Activated naive CD4-positive, alpha-beta T cell treated with anti-CD3 and anti-CD28 coated beads for 36 hours (primary cell): ENCODE measurements at regions not wholly inside any gene's neighbourhood (a gene's known extent, or its start where the extent isn't known, plus 50 kb on each side); places are given as distances from the start of the nearest gene placed in this dataset.

Experiments used
- CTCF ChIA-PET: fragments of 350-600 bp; sonication (Branson Sonifier 250); formaldehyde crosslinking; loops from one replicate; lab custom pipeline; 2021; ENCODE audit warnings: antibody characterized with exemption; lab: Charles Lee
- DNase-seq: peaks from one replicate; pipeline ENCODE4 v3.0.0-alpha.2; 2020
- H3K27ac Mint-ChIP-seq: one replicate; pipeline ENCODE4 v1.8.0; 2021; ENCODE audit warnings: mild to moderate bottlenecking, mixed read lengths
- H3K27me3 Mint-ChIP-seq: one replicate; pipeline ENCODE4 v1.8.0; 2021; ENCODE audit warnings: low read depth, mixed read lengths
- H3K36me3 Mint-ChIP-seq: one replicate; pipeline ENCODE4 v1.8.0; 2021; ENCODE audit warnings: low read depth, mixed read lengths
- H3K4me1 Mint-ChIP-seq: one replicate; pipeline ENCODE4 v1.8.0; 2021; ENCODE audit warnings: low read depth, mixed read lengths
- H3K4me3 Mint-ChIP-seq: one replicate; pipeline ENCODE4 v1.8.0; 2021; ENCODE audit warnings: mild to moderate bottlenecking, moderate library complexity, mixed read lengths
- H3K9me3 Mint-ChIP-seq: one replicate; pipeline ENCODE4 v1.8.0; 2021; ENCODE audit warnings: mixed read lengths
- intact Hi-C: fragments of 100-400 bp; cut with micrococcal nuclease; formaldehyde crosslinking; loops from one replicate; pipeline ENCODE4 v1.15.1; 2023

- no peak overlapping the region for H3K27ac Mint-ChIP-seq
- intact Hi-C loops, result no loop called here
Measured at GRCh38 chr9:73872701-73873100, 624.4 kb upstream of the RORB start.

DNA sequence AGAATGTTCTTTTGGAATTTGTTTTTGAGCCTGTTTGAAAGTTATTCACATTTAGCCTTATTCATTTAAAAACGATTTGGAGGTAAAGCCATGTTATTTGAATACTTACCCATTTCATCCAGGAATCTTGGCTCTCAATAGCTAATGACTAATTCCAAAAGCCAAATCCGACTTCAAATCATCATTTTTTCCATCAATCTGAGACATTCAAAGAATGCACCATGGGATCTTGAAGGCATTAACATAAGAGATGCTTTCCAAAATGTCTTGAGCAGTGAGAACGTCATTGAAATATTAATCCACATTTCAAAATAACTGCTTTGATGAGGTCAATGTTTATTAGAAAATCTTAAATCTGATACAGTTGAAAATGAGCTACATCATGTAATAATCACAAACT lies 617.0 kb upstream of the RORB start:
- Mint-ChIP-seq H3K27ac (no peak overlapping the region), H3K4me1 (no peaks in the 10 kb centered on the region), H3K9me3 (peaks cover 6% of the 10 kb centered on the region), H3K27me3 (no peaks in the 10 kb centered on the region), H3K4me3 (no peak overlapping the region), H3K36me3 (no peaks in the 10 kb centered on the region)
- CTCF ChIA-PET, result no interaction called here
- intact Hi-C loops, result no loop called here
- DNase-seq, result no peak

More at GRCh38 chr9:73872701-73873100, 624.4 kb upstream of the RORB start:
- CTCF ChIA-PET, result no interaction called here
- no peak for DNase-seq
- Mint-ChIP-seq H3K4me1 (no peaks in the 10 kb centered on the region), H3K36me3 (no peaks in the 10 kb centered on the region), H3K27me3 (no peaks in the 10 kb centered on the region), H3K4me3 (no peak overlapping the region), H3K9me3 (no peaks in the 10 kb centered on the region)

- H3K4me3 Mint-ChIP-seq, result no peak overlapping the region
- no peak overlapping the region for H3K27ac Mint-ChIP-seq
- H3K36me3 Mint-ChIP-seq, result no peaks in the 10 kb centered on the region
- intact Hi-C loops, result no loop called here
- no peaks in the 10 kb centered on the region for H3K27me3 Mint-ChIP-seq
- peaks cover 8% of the 10 kb centered on the region for H3K9me3 Mint-ChIP-seq
- CTCF ChIA-PET, result interaction anchor here (0.5 kb wide), 1 partner anchor 853 kb away, joined by 3 read pairs; no protein-coding TSS in a partner anchor
- DNase-seq, result no peak
- H3K4me1 Mint-ChIP-seq, result no peaks in the 10 kb centered on the region
Measured at GRCh38 chr9:73889023-73889422, 608.1 kb upstream of the RORB start.

DNA sequence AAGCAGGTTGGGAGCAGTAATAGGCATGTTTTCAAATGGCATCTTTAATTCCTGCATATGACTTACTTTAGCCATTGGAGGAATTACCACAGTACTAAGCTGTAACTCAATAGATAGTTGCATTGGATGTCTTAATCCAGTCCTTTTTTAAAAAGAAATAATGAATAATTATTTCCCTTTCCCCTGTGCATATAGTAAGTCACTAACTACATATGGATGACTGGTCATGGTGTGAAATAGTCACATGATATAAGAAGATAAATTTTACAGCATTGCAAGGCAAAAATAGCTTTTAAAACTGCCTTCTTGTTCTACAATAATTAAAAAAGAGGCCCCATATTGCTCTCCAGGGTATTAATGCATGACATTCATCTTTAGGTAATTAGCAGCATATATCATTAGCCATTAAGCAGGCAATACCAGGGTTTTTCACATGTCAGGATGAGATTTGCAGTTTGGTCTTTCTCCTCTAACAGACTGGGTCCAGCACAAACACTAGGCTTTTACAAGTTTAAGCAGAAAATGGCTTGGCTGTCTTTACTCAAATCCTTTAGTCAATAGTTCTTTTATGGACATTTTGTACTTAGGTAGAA lies 606.4 kb upstream of the RORB start:
- Mint-ChIP-seq H3K27me3 (no peaks in the 10 kb centered on the region), H3K36me3 (no peaks in the 10 kb centered on the region), H3K4me1 (no peaks in the 10 kb centered on the region), H3K9me3 (peaks cover 4% of the 10 kb centered on the region), H3K4me3 (no peak overlapping the region), H3K27ac (no peak overlapping the region)
- intact Hi-C loops, result no loop called here
- CTCF ChIA-PET, result no interaction called here
- no peak for DNase-seq

- H3K9me3 Mint-ChIP-seq, result peaks cover 9% of the 10 kb centered on the region
- CTCF ChIA-PET, result no interaction called here
- no peak overlapping the region for H3K27ac Mint-ChIP-seq
- no peaks in the 10 kb centered on the region for H3K36me3 Mint-ChIP-seq
- no peak for DNase-seq
- no peaks in the 10 kb centered on the region for H3K27me3 Mint-ChIP-seq
- intact Hi-C loops, result no loop called here
- H3K4me1 Mint-ChIP-seq, result no peaks in the 10 kb centered on the region
- H3K4me3 Mint-ChIP-seq, result no peak overlapping the region
Measured at GRCh38 chr9:73892335-73892734, 604.8 kb upstream of the RORB start.

- intact Hi-C loops, result no loop called here
- Mint-ChIP-seq H3K9me3 (peaks cover 8% of the 10 kb centered on the region), H3K27ac (no peak overlapping the region), H3K4me1 (no peaks in the 10 kb centered on the region), H3K36me3 (no peaks in the 10 kb centered on the region), H3K27me3 (no peaks in the 10 kb centered on the region), H3K4me3 (no peak overlapping the region)
- no peak for DNase-seq
- CTCF ChIA-PET, result no interaction called here
Measured at GRCh38 chr9:73893230-73893629, 603.9 kb upstream of the RORB start.

DNA sequence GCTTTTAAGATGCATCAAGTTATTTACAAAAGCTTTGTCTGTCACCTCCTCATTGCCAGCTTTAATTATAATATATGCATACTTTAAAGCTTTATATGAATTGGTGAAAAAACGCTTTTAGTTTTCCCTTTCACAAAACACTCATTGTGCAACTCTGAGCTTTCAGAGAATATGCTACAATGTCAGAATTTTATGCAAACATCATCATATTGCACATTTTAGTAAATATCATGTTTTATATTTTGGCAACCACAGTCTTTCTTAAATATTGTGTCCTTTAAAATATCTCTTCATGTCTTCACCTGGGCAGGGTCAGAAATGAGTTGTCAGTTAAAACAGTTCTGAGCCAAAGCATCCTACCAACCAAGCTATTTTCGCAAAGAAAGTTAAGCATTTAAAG lies 601.1 kb upstream of the RORB start:
- H3K9me3 Mint-ChIP-seq, result peaks cover 6% of the 10 kb centered on the region
- CTCF ChIA-PET, result no interaction called here

GRCh38 chr9:73906671-73907070 lies 590.5 kb upstream of the RORB start:
- intact Hi-C loops, result no loop called here
- H3K4me1 Mint-ChIP-seq, result no peaks in the 10 kb centered on the region
- CTCF ChIA-PET, result no interaction called here
- DNase-seq, result no peak
- H3K4me3 Mint-ChIP-seq, result no peak overlapping the region
- H3K27me3 Mint-ChIP-seq, result no peaks in the 10 kb centered on the region
- peaks cover 2% of the 10 kb centered on the region for H3K9me3 Mint-ChIP-seq
- no peaks in the 10 kb centered on the region for H3K36me3 Mint-ChIP-seq
- no peak overlapping the region for H3K27ac Mint-ChIP-seq

More for the DNA sequence above, 601.1 kb upstream of the RORB start:
- Mint-ChIP-seq H3K4me1 (no peaks in the 10 kb centered on the region), H3K27me3 (no peaks in the 10 kb centered on the region), H3K4me3 (no peak overlapping the region), H3K36me3 (no peaks in the 10 kb centered on the region), H3K27ac (no peak overlapping the region)
- DNase-seq, result no peak
- intact Hi-C loops, result no loop called here

DNA sequence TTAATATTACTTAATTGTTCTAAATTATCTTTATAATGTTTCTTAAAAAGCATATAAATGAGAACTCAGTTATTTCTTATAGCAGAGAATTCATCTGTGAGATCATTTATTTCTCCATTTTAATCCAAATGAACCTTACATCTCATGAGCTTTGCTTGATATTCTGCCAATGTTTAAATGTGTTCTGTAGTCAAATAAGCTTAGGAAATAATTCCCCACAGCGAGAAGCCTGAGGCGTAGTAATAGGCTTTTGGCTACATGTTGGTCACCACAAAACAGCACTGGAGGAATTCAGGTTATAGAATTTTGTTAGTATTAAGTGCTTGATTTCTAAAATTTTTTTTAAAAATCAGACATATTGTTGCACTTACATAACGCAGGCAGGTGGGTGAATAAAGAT lies 585.3 kb upstream of the RORB start:
- H3K27ac Mint-ChIP-seq, result no peak overlapping the region
- DNase-seq, result no peak
- no peaks in the 10 kb centered on the region for H3K36me3 Mint-ChIP-seq
- CTCF ChIA-PET, result no interaction called here
- H3K27me3 Mint-ChIP-seq, result no peaks in the 10 kb centered on the region
- no peaks in the 10 kb centered on the region for H3K4me1 Mint-ChIP-seq
- no peaks in the 10 kb centered on the region for H3K9me3 Mint-ChIP-seq
- H3K4me3 Mint-ChIP-seq, result no peak overlapping the region
- intact Hi-C loops, result no loop called here

DNA sequence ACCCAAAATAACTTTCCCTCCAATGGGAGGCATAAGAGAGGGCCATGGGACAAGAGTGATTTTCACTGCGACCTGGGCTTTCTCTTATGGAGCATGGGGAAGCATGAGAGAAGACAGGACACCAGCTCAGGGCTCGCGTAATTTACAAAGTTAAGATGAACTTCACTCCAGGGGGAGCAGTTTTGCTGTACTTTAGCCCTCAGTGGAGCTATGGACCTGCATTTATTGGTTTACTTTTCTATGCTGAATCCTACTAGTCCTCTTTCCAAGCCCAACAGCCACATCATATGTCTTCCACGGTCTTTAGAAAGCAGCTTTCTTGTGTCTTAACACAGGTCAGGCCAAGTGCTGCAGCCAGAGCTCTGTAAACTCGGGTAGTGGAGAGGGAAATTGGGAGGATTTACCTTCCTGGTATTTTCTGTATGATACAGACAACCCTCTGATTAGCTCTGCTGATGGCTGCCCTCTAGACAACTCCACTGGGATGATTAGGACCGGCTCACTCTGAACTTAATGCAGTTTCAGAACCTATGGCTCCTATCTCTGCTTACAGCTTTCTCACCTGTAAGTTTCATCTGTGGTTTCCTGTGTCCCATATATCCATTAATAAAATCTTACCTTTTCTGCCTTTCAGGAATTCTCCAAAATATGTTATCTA lies 581.0 kb upstream of the RORB start:
- Mint-ChIP-seq H3K36me3 (no peaks in the 10 kb centered on the region), H3K4me1 (no peaks in the 10 kb centered on the region), H3K27ac (no peak overlapping the region), H3K9me3 (no peaks in the 10 kb centered on the region), H3K27me3 (no peaks in the 10 kb centered on the region), H3K4me3 (no peak overlapping the region)
- CTCF ChIA-PET, result no interaction called here
- intact Hi-C loops, result no loop called here
- DNase-seq, result no peak

GRCh38 chr9:73919712-73920111 lies 577.4 kb upstream of the RORB start:
- Mint-ChIP-seq H3K27ac (no peak overlapping the region), H3K4me1 (no peaks in the 10 kb centered on the region), H3K27me3 (no peaks in the 10 kb centered on the region), H3K36me3 (no peaks in the 10 kb centered on the region), H3K9me3 (no peaks in the 10 kb centered on the region), H3K4me3 (no peak overlapping the region)
- CTCF ChIA-PET, result no interaction called here
- no peak for DNase-seq
- intact Hi-C loops, result no loop called here

- intact Hi-C loops, result no loop called here
- no peaks in the 10 kb centered on the region for H3K9me3 Mint-ChIP-seq
- no peaks in the 10 kb centered on the region for H3K27me3 Mint-ChIP-seq
- no peak for DNase-seq
- H3K27ac Mint-ChIP-seq, result no peak overlapping the region
- H3K4me1 Mint-ChIP-seq, result no peaks in the 10 kb centered on the region
- no peaks in the 10 kb centered on the region for H3K36me3 Mint-ChIP-seq
- H3K4me3 Mint-ChIP-seq, result no peak overlapping the region
- CTCF ChIA-PET, result no interaction called here
Measured at GRCh38 chr9:73923796-73924195, 573.3 kb upstream of the RORB start.

GRCh38 chr9:73951147-73951546 lies 546.0 kb upstream of the RORB start:
- CTCF ChIA-PET, result no interaction called here
- Mint-ChIP-seq H3K27me3 (no peaks in the 10 kb centered on the region), H3K27ac (no peak overlapping the region), H3K36me3 (no peaks in the 10 kb centered on the region), H3K4me1 (no peaks in the 10 kb centered on the region), H3K4me3 (no peak overlapping the region), H3K9me3 (no peaks in the 10 kb centered on the region)
- no peak for DNase-seq
- intact Hi-C loops, result no loop called here
